Esophagus muscularis mucosa (tissue), 4 donors: ENCODE measurements at regions not wholly inside any gene's neighbourhood (a gene's known extent, or its start where the extent isn't known, plus 50 kb on each side); places are given as distances from the start of the nearest gene placed in this dataset.

Experiments used
- DNase-seq: peaks from one replicate; pipeline ENCODE4 v3.0.0-alpha.2; 2017; ENCODE audit errors: extremely low spot score
- H3K27ac ChIP-seq, 4 donors: fragments of 200-600 bp; sonication (generic); replicated peaks in 1 of 4; 1 replicate in 3 of 4; 2 replicates in 1 of 4; pipeline ENCODE4 v1.5.1; 2016 to 2019; ENCODE audit warnings: mild to moderate bottlenecking in 1 of 4
- H3K27me3 ChIP-seq, 4 donors: fragments of 200-600 bp; sonication (generic); one replicate each; pipeline versions ENCODE4 v1.5.1 to v1.6.0; 2016 to 2019
- H3K36me3 ChIP-seq, 4 donors: fragments of 200-600 bp; sonication (generic); one replicate each; pipeline ENCODE4 v1.5.1; 2016 to 2019
- H3K4me1 ChIP-seq, 4 donors: fragments of 200-600 bp; sonication (generic); one replicate each; pipeline ENCODE4 v1.5.1; 2016 to 2019
- H3K4me3 ChIP-seq, 4 donors: fragments of 200-600 bp; sonication (generic); 1 replicate in 2 of 4; 2 replicates in 2 of 4; pipeline ENCODE4 v1.5.1; 2016 to 2019; ENCODE audit warnings: mild to moderate bottlenecking in 4 of 4, moderate library complexity in 1 of 4
- H3K9me3 ChIP-seq, 4 donors: fragments of 200-600 bp; sonication (generic); 1 replicate in 3 of 4; 2 replicates in 1 of 4; pipeline ENCODE4 v1.5.1; 2016 to 2019
- EP300 ChIP-seq: sonication (generic); formaldehyde crosslinking; IDR thresholded peaks from one replicate; pipeline ENCODE4 v1.6.1; 2017; ENCODE audit warnings: antibody characterized with exemption
- POLR2A ChIP-seq: fragments of 450-650 bp; IDR thresholded peaks from one replicate; pipeline ENCODE4 v1.6.1; 2017; ENCODE audit warnings: antibody characterized with exemption, moderate library complexity, mild to moderate bottlenecking, low read depth
- POLR2AphosphoS5 ChIP-seq, 2 donors: sonication (generic); formaldehyde crosslinking; IDR thresholded peaks; one replicate each; pipeline ENCODE4 v1.6.1; 2017; ENCODE audit warnings: antibody characterized with exemption in 2 of 2
- WGBS: methylation state at CpG from one replicate; pipeline ENCODE4 v1.1.5; 2018; 5-methylcytosine and 5-hydroxymethylcytosine counted together
- intact Hi-C: fragments of 100-400 bp; cut with DNase I; formaldehyde crosslinking; loops from one replicate; pipeline ENCODE4 v1.15.1; 2023
- TF ChIP-seq, protein P1 (sequence below), 3 experiments: fragments of 200-600 bp in 2 of 3; fragments of 450-650 bp in 1 of 3; sonication (generic) in 2 of 3; IDR thresholded peaks; one replicate each; pipeline ENCODE4 v1.5.1; 2017 to 2019; ENCODE audit warnings: antibody characterized with exemption in 3 of 3, mild to moderate bottlenecking in 2 of 3, moderate library complexity in 1 of 3

DNA sequence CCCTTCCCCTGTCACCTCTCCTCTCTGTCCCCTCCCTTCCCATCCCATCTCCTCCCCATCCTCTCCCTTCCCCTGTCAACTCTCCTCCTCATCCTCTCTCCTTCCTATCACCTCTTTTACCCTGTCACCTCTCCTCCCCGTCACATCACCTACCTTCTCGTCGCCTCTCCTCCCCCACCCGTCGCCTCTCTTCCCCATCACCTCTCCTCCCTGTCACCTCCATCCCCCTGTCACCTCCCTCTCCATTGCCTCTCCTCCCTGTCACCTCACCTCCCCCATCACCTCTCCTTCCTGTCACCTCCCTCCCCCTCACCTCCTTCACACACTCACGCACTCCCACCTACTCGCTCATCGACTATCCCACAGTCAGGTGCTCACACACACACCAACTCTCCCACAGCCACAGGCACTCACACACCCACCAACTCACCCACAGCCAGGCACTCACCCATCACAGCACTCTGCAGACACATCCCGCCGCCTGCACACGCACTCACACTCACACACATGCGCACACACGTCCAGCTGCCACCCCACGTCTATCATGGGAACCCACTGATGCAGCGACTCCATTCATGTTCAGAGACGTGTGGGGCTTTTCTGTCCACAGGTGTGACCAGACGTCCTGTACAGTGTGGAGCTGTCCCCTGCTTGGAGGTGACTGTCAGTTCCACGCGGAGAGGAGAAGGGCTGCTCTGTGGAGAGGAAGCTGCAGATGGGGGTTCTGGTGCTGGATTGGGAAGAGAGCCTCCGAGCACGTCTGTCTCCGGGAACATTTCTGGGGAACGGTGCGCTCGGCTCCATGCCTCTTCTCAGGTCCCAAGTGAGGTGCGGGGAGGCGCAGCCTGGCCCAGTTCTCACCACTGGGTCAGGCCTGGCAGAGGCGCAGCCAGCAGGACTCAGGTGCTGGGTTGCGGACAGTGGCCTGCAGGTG, 184.3 kb downstream of the TTLL2 start:
- intact Hi-C loops: no loop called here
- WGBS: 90% methylated on average over 27 of the region's 29 CpGs
- peaks cover 0 to 14% (median 0%) of the 10 kb centered on the region in 4 donors for H3K27me3 ChIP-seq
- no peaks in the 10 kb centered on the region for H3K36me3 ChIP-seq
- peaks cover 0 to 3% (median 0%) of the 10 kb centered on the region in 4 donors for H3K4me1 ChIP-seq
- TF ChIP-seq POLR2A (no peak), POLR2AphosphoS5 (IDR thresholded peaks at IDR 0.05) (no peak), EP300 (no peak)
- TF ChIP-seq, protein P1, sequence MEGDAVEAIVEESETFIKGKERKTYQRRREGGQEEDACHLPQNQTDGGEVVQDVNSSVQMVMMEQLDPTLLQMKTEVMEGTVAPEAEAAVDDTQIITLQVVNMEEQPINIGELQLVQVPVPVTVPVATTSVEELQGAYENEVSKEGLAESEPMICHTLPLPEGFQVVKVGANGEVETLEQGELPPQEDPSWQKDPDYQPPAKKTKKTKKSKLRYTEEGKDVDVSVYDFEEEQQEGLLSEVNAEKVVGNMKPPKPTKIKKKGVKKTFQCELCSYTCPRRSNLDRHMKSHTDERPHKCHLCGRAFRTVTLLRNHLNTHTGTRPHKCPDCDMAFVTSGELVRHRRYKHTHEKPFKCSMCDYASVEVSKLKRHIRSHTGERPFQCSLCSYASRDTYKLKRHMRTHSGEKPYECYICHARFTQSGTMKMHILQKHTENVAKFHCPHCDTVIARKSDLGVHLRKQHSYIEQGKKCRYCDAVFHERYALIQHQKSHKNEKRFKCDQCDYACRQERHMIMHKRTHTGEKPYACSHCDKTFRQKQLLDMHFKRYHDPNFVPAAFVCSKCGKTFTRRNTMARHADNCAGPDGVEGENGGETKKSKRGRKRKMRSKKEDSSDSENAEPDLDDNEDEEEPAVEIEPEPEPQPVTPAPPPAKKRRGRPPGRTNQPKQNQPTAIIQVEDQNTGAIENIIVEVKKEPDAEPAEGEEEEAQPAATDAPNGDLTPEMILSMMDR (IDR thresholded peaks at IDR 0.05): no peak
- H3K9me3 ChIP-seq: no peaks in the 10 kb centered on the region
- H3K4me3 ChIP-seq: no peak overlapping the region
- DNase-seq: no peak
- H3K27ac ChIP-seq: no peak overlapping the region

DNA sequence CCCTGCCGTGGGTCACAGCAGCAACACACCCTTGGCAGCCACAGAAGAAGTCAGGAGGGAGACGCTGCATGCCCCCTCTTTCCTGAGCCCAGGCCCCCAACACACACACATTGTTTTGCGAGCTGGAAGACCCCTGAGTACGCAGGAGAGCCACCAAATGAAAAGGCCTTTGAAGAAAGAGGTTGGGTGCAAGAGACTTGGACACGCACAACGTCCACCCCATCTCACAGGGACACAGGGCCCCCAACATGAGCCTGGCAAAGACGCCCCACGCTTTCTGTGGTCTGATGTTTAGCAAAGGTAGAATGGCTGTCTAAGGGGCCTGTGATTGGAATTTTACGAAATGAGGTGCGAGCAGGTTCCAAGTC, 185.0 kb downstream of the TTLL2 start:
- TF ChIP-seq, protein P1 (IDR thresholded peaks at IDR 0.05): no peak
- TF ChIP-seq POLR2AphosphoS5 (IDR thresholded peaks at IDR 0.05) (no peak), EP300 (no peak), POLR2A (no peak)

DNA sequence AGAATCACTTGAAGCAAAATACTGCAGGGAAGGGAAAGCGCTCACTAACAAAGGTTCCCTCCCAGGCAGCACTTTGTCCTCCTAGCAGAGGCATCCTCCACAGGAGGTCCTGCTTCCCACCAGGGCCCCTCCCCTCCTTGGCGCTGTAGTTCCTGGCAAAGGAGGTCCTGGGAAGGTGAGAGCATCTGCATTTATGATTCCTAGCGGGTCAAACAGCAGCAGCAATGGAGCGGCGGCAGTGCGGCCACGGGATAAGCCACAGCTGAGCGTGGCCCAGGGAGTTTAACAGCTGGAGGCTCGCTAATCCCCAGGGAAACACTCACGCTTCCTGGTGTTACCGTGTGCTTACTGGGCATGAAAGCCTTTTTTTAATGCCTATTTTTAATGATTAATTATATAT, 185.8 kb downstream of the TTLL2 start:
- Histone ChIP-seq H3K36me3 (no peaks in the 10 kb centered on the region), H3K27ac (no peak overlapping the region), H3K27me3 (peaks cover 0 to 14% (median 0%) of the 10 kb centered on the region in 4 donors), H3K4me1 (no peaks in the 10 kb centered on the region), H3K4me3 (no peak overlapping the region), H3K9me3 (no peaks in the 10 kb centered on the region)
- WGBS: 93% methylated on average over 11 of the region's 11 CpGs
- intact Hi-C loops: no loop called here
- TF ChIP-seq, protein P1 (IDR thresholded peaks at IDR 0.05): no peak
- TF ChIP-seq POLR2AphosphoS5 (IDR thresholded peaks at IDR 0.05) (no peak), POLR2A (no peak), EP300 (no peak)
- no peak for DNase-seq

More for the DNA sequence above, 185.0 kb downstream of the TTLL2 start:
- Histone ChIP-seq H3K4me1 (no peaks in the 10 kb centered on the region), H3K27ac (no peak overlapping the region), H3K9me3 (no peaks in the 10 kb centered on the region), H3K36me3 (no peaks in the 10 kb centered on the region), H3K4me3 (no peak overlapping the region), H3K27me3 (peaks cover 0 to 14% (median 0%) of the 10 kb centered on the region in 4 donors)
- 91% methylated on average over 10 of the region's 10 CpGs for WGBS
- intact Hi-C loops: no loop called here
- no peak for DNase-seq

GRCh38 chr6:167512696-167513375, 187.9 kb downstream of the TTLL2 start:
- 62% methylated on average over 10 of the region's 11 CpGs for WGBS
- Histone ChIP-seq H3K27me3 (peaks cover 0 to 14% (median 0%) of the 10 kb centered on the region in 4 donors), H3K36me3 (no peaks in the 10 kb centered on the region), H3K4me1 (no peaks in the 10 kb centered on the region), H3K9me3 (no peaks in the 10 kb centered on the region), H3K27ac (no peak overlapping the region), H3K4me3 (no peak overlapping the region)
- DNase-seq: no peak
- TF ChIP-seq POLR2A: no peak
- TF ChIP-seq POLR2AphosphoS5 (IDR thresholded peaks at IDR 0.05): no peak
- TF ChIP-seq EP300: no peak
- TF ChIP-seq, protein P1 (IDR thresholded peaks at IDR 0.05): no peak
- intact Hi-C loops: no loop called here
